HG03196 (cell line): ENCODE measurements at regions not wholly inside any gene's neighbourhood (a gene's known extent, or its start where the extent isn't known, plus 50 kb on each side); places are given as distances from the start of the nearest gene placed in this dataset.
"Not testable (repeated sequence)": the region's sequence is repeated elsewhere in the genome, so short reads cannot be mapped to it uniquely, and the experiment has no call there.

ENCODE experiments used
- ATAC-seq: cut with Tn5 transposase; IDR thresholded peaks from one replicate; pipeline ENCODE4 v1.9.1; 2021; ENCODE audit not compliant: unreplicated experiment

DNA sequence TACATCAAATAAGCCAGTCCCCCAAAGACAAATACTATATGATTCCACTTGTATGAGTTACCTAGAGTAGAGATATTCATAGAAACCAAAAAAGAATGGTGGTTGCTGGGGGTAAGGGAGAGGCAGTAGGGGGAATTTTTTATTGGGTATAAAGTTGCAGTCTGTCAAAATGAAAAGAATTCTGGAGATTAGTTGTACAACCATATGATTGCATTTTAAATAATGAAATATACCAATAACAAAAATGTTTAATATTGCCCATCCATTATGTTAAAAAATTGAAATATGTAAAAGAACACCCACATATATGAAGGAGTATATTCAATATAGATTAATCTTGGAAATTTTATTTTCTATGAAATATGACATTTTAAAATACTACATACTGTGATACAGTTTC is 1383.5 kb downstream of the FSCB start:
- no peak for ATAC-seq

DNA sequence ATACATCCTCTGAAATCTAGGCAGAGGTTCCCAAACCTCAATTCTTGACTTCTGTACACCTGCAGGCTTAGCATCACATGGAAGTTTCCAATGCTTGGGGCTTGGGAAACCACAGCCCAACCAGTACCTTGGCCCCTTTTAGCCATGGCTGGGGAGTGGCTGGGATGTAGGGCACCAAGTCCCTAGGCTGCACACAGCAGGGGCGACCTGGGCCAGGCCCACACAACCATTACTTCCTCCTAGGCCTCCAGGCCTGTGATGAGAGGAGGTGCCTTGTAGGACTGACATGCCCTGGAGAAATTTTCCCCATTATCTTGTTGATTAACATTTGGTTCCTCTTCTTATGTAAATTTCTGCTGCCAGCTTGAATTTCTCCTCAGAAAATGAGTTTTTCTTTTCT is 1387.4 kb downstream of the FSCB start:
- no peak for ATAC-seq

GRCh38 chr14:43116341-43116740 is 1390.7 kb downstream of the FSCB start:
- no peak for ATAC-seq

GRCh38 chr14:43105305-43105704 is 1401.8 kb downstream of the FSCB start:
- ATAC-seq: no peak

GRCh38 chr14:43090380-43090779 is 1416.7 kb downstream of the FSCB start:
- ATAC-seq: no peak

DNA sequence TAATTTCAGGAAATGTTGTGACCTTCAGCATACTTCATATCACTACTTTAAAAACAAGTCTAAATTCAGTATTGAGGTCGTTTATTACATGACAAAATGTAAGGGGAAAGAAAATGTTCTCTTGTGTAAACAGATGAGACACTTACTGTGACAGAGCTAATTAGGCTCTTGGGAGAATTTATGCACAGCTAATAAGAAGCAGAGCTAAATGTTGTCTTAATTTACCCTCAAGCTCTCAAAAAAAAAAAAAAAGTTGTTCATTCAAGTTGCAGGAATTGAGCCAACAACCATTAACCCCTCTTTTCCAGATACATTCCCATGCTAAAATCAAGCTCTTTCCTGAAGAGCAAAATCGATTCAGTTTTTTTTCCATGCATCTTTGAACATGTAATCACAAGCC is 1419.4 kb downstream of the FSCB start:
- no peak for ATAC-seq

DNA sequence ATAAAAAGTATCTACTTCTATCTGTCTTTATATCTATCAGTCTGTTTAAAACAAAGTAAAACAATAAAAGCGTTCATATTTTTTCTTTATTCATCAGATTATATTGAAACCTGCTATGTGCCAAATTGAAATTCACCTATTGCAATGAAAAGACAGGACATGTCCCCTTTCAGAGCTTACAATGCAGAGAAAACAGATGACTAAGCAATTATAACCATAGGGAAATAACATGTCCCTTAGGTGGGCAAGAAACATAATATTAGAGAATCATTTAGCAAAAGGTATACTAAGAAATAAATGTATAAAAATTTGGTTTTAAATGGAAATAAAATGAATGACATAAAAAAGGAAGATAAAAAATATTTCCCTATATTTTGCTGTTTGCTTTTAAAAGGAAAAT is 1421.3 kb downstream of the FSCB start:
- no peak for ATAC-seq

- not testable (repeated sequence) for ATAC-seq
Observed at GRCh38 chr14:43067372-43067771, 1439.7 kb downstream of the FSCB start.

DNA sequence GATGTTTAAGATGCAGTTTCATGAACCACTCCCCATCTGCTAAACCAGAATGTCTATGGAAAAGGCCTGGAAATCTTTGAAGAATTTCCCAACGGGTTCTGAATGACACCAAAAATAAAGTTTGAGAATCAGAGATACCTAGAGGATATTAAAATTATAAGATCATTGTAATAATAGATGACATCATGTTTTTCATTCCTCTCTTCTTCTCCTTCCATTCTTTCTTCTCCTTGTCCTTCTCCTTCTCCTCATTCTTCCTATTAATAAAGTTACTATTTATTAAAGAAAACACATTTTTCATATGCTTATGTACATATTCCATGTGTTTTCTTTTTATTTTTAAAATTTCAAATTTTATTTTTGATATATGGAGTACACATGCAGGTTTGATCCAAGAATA is 1449.4 kb downstream of the LRFN5 start:
- ATAC-seq: no peak

DNA sequence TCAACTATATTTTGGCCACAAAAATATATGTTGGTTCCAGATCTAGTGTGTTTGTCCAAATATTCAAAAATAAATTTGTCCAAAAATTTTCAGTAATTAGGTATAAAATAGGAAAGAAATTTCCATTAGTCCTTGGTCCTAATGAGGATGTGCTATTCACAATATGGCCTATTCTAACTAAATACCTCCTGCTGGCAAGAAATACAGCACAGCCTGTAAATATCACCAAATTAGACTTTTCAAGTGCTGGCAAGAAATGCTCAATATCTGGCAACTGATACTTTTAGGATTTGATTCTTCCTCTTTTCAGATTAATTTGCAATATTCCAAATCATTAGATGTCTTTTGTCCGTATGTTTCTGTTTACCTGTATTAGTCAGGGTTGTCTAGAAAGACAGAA is 1446.2 kb downstream of the LRFN5 start:
- ATAC-seq: no peak

DNA sequence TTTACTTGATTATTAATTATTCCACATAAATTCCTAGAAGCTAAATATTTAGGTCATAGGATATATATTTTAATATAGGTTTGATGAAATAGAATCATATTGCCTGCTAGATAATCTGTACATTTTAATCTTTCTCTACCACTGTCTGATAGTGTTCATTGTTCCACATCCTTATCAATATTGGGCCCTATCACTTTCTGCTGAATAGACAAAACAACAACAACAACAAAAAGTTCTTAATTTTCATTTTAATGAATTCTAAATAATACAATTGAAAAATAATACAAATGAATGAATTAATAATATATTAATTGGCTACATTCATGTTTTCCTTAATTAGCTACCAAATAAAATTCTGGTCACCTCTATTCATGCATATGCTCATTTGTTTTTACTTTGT is 1437.2 kb downstream of the LRFN5 start:
- ATAC-seq: no peak

GRCh38 chr14:43042408-43042807 is 1435.7 kb downstream of the LRFN5 start:
- no peak for ATAC-seq

GRCh38 chr14:43041976-43042375 is 1435.3 kb downstream of the LRFN5 start:
- ATAC-seq: no peak

GRCh38 chr14:43041207-43041606 is 1434.5 kb downstream of the LRFN5 start:
- ATAC-seq: no peak

GRCh38 chr14:43039881-43040280 is 1433.2 kb downstream of the LRFN5 start:
- ATAC-seq: no peak

DNA sequence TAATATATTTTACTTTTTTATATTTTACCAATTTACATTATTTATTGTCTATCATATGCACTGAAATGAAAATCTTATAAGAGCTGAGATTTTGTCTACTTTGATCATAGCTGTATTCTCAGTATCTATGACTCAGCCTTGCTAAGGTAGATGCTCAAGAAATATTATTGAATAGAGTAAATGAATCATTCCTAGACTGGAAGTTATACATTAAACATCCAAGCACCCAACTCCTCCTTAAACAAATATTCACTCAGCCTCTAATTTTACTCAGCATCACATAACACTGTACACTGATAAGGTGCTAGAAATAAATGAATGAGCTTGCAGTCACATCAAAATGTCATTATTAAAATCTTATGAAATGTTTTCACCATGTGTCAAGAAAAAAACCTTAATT is 1424.9 kb downstream of the LRFN5 start:
- no peak for ATAC-seq

DNA sequence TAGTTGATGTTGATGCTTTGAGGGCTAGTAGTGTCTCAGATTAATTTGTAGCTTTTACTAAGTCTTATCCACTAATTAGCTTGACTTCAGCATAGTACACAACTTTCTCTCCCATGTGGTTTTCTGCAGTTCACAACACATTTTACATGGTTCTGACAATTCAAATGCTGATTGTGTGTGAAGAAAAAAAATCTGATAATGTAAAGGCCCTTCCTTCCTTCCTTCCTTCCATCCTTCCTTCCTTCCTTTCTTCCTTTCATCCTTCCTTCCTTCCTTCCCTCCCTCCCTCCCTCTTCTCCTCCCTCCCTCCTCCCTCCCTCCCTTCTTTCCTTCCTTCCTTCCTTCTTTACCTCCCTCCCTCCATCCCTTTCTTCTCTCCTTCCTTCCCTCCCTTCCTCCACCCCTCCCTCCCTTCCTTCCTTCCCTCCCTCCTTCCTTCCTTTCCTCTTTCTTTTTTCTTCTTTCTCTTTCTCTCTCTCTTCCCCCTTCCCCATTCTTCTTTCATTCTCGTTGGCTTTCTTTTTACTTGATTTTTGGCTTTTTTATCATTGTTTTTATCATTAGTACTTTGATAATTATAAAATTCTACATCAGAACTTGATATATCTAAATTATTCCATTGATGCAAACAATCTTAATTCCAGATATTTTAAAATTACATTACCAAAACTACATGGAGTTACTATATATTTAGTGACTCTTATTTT is 1415.6 kb downstream of the LRFN5 start:
- ATAC-seq: no peak

GRCh38 chr14:43019826-43020225 is 1413.2 kb downstream of the LRFN5 start:
- no peak for ATAC-seq

- no peak for ATAC-seq
Observed at GRCh38 chr14:43014338-43014737, 1407.7 kb downstream of the LRFN5 start.

- no peak for ATAC-seq
Observed at GRCh38 chr14:43012817-43013216, 1406.1 kb downstream of the LRFN5 start.

- ATAC-seq: no peak
Observed at GRCh38 chr14:43005807-43006206, 1399.1 kb downstream of the LRFN5 start.

GRCh38 chr14:43003845-43004244 is 1397.2 kb downstream of the LRFN5 start:
- no peak for ATAC-seq

DNA sequence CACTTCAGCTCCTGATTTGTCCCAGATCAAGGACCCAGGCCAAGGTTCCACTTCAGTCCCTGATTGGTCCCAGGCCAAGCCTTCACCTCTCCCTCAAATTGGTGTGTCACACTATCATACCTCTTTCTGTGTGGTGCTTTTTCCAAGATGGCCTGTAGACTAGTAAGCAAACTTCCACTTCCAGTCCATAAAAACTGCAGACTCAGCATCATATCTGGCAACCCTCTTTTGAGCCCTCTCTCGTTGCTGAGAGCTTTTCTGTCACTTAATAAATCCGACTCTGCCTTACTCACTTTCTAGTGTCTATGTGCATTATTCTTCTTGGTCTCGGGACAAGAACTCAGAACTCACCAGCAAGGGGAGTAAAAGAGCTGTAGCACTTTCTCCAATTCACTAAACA is 1395.1 kb downstream of the LRFN5 start:
- no peak for ATAC-seq
